ENCODE measurements at regions not wholly inside any gene's neighbourhood (a gene's known extent, or its start where the extent isn't known, plus 50 kb on each side); places are given as distances from the start of the nearest gene placed in this dataset.

GRCh38 chr6:100096341-100096740 is 102.3 kb upstream of the MCHR2 start:
- DNase-seq (ENCODE audit: low read depth), result no peak
- TF ChIP-seq CTCF (conservative IDR thresholded peaks at IDR 0.05; ENCODE audit: low read depth, low read length), result no peak
- H3K4me3 ChIP-seq (ENCODE audit: low read depth, low read length), result no peak overlapping the region

- no peak overlapping the region for H3K4me3 ChIP-seq (ENCODE audit: low read depth, low read length)
- TF ChIP-seq CTCF (conservative IDR thresholded peaks at IDR 0.05; ENCODE audit: low read depth, low read length), result no peak
- DNase-seq (ENCODE audit: low read depth), result no peak
Observed at GRCh38 chr6:100093405-100093804, 99.4 kb upstream of the MCHR2 start.

- DNase-seq (ENCODE audit: low read depth), result peak; percentile 31
- no peak overlapping the region for H3K4me3 ChIP-seq (ENCODE audit: low read depth, low read length)
- no peak for TF ChIP-seq CTCF (conservative IDR thresholded peaks at IDR 0.05; ENCODE audit: low read depth, low read length)
Observed at GRCh38 chr6:100088009-100088408, 94.0 kb upstream of the MCHR2 start.

- no peak overlapping the region for H3K4me3 ChIP-seq (ENCODE audit: low read depth, low read length)
- no peak for DNase-seq (ENCODE audit: low read depth)
- TF ChIP-seq CTCF (conservative IDR thresholded peaks at IDR 0.05; ENCODE audit: low read depth, low read length), result no peak
Observed at GRCh38 chr6:100084991-100085364, 91.0 kb upstream of the MCHR2 start.

GRCh38 chr6:100084316-100084990 is 90.4 kb upstream of the MCHR2 start:
- TF ChIP-seq CTCF (conservative IDR thresholded peaks at IDR 0.05; ENCODE audit: low read depth, low read length), result no peak

GRCh38 chr6:100078509-100078908 is 84.5 kb upstream of the MCHR2 start:
- DNase-seq (ENCODE audit: low read depth), result peak; percentile 11
- no peak overlapping the region for H3K4me3 ChIP-seq (ENCODE audit: low read depth, low read length)
- TF ChIP-seq CTCF (conservative IDR thresholded peaks at IDR 0.05; ENCODE audit: low read depth, low read length), result peak; percentile 44

More at GRCh38 chr6:100084316-100084990, 90.4 kb upstream of the MCHR2 start:
- no peak for DNase-seq (ENCODE audit: low read depth)
- H3K4me3 ChIP-seq (ENCODE audit: low read depth, low read length), result no peak overlapping the region

GRCh38 chr6:100065348-100065747 is 71.3 kb upstream of the MCHR2 start:
- DNase-seq (ENCODE audit: low read depth), result no peak
- no peak overlapping the region for H3K4me3 ChIP-seq (ENCODE audit: low read depth, low read length)
- TF ChIP-seq CTCF (conservative IDR thresholded peaks at IDR 0.05; ENCODE audit: low read depth, low read length), result no peak

Measured in choroid plexus epithelial cell (primary cell).